ENCODE measurements at regions not wholly inside any gene's neighbourhood (a gene's known extent, or its start where the extent isn't known, plus 50 kb on each side); places are given as distances from the start of the nearest gene placed in this dataset.
"Not testable (repeated sequence)": the region's sequence is repeated elsewhere in the genome, so short reads cannot be mapped to it uniquely, and the experiment has no call there.

GRCh38 chr17:54196751-54197150, 374.0 kb downstream of the KIF2B start:
- DNase-seq: peak; percentile 63

GRCh38 chr17:54201380-54201779, 378.7 kb downstream of the KIF2B start:
- DNase-seq: not testable (repeated sequence)

- DNase-seq: no peak
Measured at GRCh38 chr17:54220829-54221228, 398.1 kb downstream of the KIF2B start.

GRCh38 chr17:54221499-54221898, 398.8 kb downstream of the KIF2B start:
- DNase-seq: no peak

DNA sequence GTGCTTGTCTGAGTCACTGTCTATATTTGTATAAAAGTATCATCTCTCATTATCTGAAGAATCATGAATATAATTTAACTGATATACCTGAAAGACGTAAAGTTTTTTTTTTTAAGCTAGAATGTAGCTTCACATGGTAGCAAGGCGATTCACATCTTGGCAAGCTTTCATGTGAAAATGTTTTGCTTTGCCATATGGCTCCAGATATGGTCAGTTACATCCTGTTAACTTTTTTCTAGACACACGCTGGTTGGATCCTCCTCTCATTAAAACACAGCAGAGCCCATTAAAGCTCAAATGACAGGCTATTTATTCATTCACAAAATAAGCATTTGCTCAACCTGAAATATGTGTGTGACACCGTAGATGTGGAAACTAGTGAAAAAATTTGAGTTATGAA, 412.8 kb downstream of the KIF2B start:
- DNase-seq: no peak

- peak; percentile 55 for DNase-seq
Measured at GRCh38 chr17:54237911-54238515, 415.3 kb downstream of the KIF2B start.

- no peak for DNase-seq
Measured at GRCh38 chr17:54239291-54239690, 416.6 kb downstream of the KIF2B start.

DNA sequence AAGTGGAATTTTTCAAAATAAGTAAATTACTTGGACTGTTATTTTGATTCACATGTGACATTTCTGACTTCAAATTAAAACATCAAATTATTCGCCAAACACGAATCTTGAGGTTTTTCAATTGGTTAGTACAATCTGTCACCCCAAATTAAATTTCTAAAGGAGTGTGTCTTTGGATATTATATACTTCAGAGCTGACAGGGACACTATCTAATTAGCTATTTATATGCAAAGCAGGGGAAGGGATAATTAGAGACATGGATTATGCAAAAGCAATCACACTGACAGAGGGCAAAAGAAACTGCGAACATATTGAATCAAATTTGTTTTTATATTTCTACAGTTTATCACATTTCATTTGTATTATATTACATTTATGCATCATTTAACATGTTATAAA, 433.0 kb downstream of the KIF2B start:
- DNase-seq: no peak

- DNase-seq: no peak
Measured at GRCh38 chr17:54256401-54256929, 433.7 kb downstream of the KIF2B start.

- DNase-seq: no peak
Measured at GRCh38 chr17:54257440-54257839, 434.7 kb downstream of the KIF2B start.

- peak; percentile 86 for DNase-seq
Measured at GRCh38 chr17:54259476-54259875, 436.7 kb downstream of the KIF2B start.

DNA sequence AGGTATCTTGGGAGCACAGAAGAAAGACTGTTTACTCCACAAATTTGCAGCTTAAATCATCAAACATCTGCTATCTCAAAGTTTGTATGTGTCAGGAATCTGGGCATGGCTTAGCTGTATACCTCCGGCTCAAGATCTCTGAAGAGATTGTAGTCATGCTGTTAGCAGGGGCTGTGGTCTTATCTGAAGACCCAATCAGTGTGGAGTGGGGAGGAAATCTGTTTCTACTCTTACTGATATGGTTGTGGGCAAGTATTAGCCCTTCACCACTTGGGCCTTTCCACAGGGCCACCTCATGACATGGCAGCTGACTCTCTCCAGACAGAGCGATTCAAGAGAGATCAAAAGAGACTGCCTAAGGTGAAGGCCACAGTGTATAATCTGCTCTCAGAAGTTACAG, 438.7 kb downstream of the KIF2B start:
- DNase-seq: no peak

DNA sequence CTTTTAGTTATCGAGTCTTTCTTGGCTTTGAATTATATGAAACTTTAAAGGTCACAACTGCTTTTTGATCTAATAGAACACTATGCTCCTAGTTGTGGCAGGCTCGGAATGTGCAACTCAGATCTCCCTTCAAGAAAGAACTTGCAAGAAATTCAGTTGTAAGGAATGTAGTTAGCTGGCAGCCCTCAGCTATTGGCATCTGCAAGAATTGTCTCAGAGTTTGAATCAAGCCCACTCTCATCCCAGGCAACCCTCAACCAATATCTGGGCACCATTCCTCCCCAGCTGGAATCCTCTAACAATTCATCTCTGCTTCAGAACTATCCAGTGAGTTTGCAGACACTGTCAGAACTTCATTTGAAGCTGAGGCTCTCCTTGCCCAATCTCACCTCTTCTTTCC, 447.2 kb downstream of the KIF2B start:
- no peak for DNase-seq

DNA sequence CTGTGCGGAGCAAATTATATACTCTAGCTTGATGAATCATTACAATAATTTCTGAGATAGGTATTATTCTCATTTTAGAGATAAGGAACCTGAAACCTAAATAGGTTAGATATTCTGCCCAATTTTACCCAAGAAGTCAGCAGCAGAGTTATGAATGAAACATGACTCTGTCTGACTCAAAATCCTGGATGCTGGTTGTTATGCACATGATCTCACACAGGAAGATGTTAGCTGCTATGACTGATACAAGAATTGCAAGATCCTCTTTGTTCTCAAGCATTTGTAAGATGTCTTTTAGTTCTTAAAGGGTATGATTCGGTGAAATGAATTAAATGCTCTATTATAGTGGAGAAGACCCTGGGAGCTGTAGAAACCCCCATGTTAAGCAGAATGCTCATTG, 447.8 kb downstream of the KIF2B start:
- DNase-seq: no peak

- no peak for DNase-seq
Measured at GRCh38 chr17:54277868-54278267, 455.1 kb downstream of the KIF2B start.

GRCh38 chr17:54280741-54281140, 458.0 kb downstream of the KIF2B start:
- no peak for DNase-seq

- DNase-seq: no peak
Measured at GRCh38 chr17:54282886-54283285, 460.2 kb downstream of the KIF2B start.

GRCh38 chr17:54307351-54307750, 484.6 kb downstream of the KIF2B start:
- DNase-seq: no peak

- no peak for DNase-seq
Measured at GRCh38 chr17:54324813-54325212, 502.1 kb downstream of the KIF2B start.

DNA sequence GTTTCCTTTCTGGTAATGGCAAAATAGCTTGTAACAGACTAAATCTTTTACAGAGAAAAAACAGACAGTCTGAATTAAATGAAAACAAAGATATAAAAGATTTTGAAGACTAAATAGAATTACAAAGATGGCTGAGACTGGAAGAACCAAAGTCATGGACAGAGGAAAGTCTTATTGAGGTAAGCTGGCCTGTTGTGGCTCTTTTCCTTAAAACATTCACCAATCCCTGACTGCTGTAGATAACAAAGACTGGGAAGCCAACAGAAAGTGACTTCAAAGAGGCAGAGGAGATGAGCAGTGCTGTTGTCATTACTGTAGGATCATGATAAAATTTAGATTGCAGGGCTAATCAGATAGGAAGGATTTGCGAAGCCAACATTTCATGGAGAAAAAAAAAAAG, 517.0 kb downstream of the KIF2B start:
- DNase-seq: no peak

GRCh38 chr17:54347495-54347894, 524.8 kb downstream of the KIF2B start:
- no peak for DNase-seq

DNA sequence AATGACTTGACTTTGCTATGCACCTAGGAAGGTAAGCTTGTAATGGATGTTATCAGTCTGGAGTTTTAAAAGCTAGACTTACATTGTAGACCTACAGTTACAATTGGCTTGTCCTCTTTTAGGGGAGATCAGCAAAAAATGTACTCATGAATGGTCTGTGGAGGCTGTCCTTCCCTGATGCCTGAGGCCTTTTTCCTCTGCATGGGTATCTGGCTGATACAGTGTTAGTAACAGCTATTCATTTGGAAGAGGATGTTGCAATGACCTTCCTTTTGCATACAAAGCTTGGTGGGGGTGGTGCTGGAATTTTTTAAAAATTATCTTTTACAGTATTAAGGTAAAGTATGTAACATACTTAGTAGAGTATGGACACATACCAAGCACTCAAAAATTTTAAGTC, 525.5 kb downstream of the KIF2B start:
- no peak for DNase-seq

GRCh38 chr17:54353789-54354525, 531.2 kb downstream of the KIF2B start:
- no peak for DNase-seq

- not testable (repeated sequence) for DNase-seq
Measured at GRCh38 chr17:54361073-54361472, 538.3 kb downstream of the KIF2B start.

DNA sequence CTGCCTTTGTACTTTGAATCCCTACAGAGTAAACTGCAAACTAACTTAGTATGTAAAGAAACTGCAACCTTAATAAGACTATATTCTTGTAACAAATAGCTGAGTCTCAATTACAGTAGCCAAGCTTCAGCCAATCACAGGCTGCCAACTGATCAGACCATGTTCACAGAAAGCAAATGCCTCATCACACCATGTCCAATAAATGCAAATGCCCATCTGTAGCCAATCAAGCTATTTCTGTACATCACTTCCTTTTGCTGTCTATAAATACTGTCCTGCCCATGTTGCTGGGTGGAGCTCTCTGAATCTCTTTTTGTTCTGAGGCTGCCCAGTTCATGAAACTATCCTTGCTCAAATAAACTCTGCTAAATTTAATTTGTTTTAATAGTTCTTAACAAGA, 531.7 kb upstream of the TOM1L1 start:
- no peak for DNase-seq
